Testis (tissue), 2 donors: ENCODE measurements at regions not wholly inside any gene's neighbourhood (a gene's known extent, or its start where the extent isn't known, plus 50 kb on each side); places are given as distances from the start of the nearest gene placed in this dataset.
"Not testable (repeated sequence)": the region's sequence is repeated elsewhere in the genome, so short reads cannot be mapped to it uniquely, and the experiment has no call there.

Experiments
- DNase-seq: peaks from one replicate; pipeline ENCODE4 v3.0.0-alpha.2; 2019
- H3K27ac ChIP-seq, 2 donors: fragments of 200-600 bp; sonication (generic); one replicate each; pipeline ENCODE4 v1.5.1; 2019
- H3K27me3 ChIP-seq: fragments of 200-600 bp; sonication (generic); one replicate; pipeline ENCODE4 v1.5.1; 2019
- H3K36me3 ChIP-seq: fragments of 200-600 bp; sonication (generic); one replicate; pipeline ENCODE4 v1.5.1; 2017; ENCODE audit warnings: low read depth; ENCODE audit errors: missing control alignments
- H3K4me1 ChIP-seq: fragments of 200-600 bp; sonication (generic); one replicate; pipeline ENCODE4 v1.5.1; 2019
- H3K4me3 ChIP-seq, 2 donors: fragments of 200-600 bp; sonication (generic); one replicate each; pipeline ENCODE4 v1.5.1; 2017 to 2019
- H3K9me3 ChIP-seq: fragments of 200-600 bp; sonication (generic); one replicate; pipeline ENCODE4 v1.5.1; 2017
- CTCF ChIP-seq, 3 experiments: fragments of 450-650 bp in 2 of 3; fragments of 200-600 bp in 1 of 3; sonication (generic) in 1 of 3; IDR thresholded peaks; one replicate each; pipeline ENCODE4 v1.5.1; 2016 to 2019; ENCODE audit warnings: antibody characterized with exemption in 3 of 3, mild to moderate bottlenecking in 2 of 3, moderate library complexity in 1 of 3
- POLR2A ChIP-seq: fragments of 450-650 bp; IDR thresholded peaks from one replicate; pipeline ENCODE4 v1.6.1; 2017; ENCODE audit warnings: antibody characterized with exemption, mild to moderate bottlenecking, moderate library complexity
- WGBS, 2 donors: methylation state at CpG; one replicate each; pipeline ENCODE4 v1.1.5; 2018; 5-methylcytosine and 5-hydroxymethylcytosine counted together
- intact Hi-C: fragments of 100-400 bp; cut with DNase I; formaldehyde crosslinking; loops from one replicate; pipeline ENCODE4 v1.15.1; 2023; ENCODE audit warnings: low total_unique reads

DNA sequence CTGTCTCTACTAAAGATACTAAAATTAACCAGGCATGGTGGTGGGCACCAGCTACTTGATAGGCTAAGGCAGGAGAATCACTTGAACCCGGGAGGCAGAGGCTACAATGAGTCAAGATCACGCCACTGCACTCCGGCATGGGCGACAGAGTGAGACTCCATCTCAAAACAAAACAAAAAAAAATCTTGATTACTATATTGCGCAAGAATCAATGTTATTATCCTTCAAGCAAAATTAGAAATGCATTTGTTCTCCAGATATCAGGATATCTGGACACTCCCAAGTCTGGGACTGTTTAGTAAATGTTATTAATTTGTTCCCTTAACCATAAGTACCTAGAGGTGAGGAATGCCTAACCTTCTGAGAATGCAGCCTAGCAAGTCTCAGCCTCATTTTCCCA is 992.2 kb upstream of the PCDH20 start:
- no peaks in the 10 kb centered on the region for H3K4me1 ChIP-seq
- 66 to 94% methylated on average over 5 of the region's 5 CpGs for WGBS, 2 donors
- intact Hi-C loops: no loop called here

DNA sequence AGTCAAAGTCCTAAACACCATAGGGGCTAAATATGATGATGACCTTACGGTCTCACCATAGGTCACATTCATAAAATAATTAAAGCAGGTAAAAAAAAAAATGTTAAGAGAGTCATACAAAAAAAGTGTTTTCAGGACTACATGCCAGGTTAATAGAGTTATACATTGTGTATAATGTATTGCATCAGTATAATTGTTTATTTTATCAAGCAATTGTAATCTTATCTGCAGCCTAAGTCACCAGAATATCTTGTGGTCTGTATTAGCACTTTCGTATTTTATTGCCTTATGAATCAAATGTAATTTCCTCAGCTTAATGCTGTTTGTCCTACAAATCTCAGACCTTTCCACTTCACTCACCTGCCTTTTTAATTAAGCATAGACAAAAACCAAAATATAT is 972.9 kb upstream of the PCDH20 start:
- 75 to 78% methylated on average over 2 of the region's 2 CpGs for WGBS, 2 donors
- DNase-seq: no peak
- TF ChIP-seq CTCF (IDR thresholded peaks at IDR 0.05) (no peak), POLR2A (no peak)
- no peaks in the 10 kb centered on the region for H3K27me3 ChIP-seq
- H3K4me1 ChIP-seq: no peaks in the 10 kb centered on the region
- no peaks in the 10 kb centered on the region for H3K36me3 ChIP-seq
- intact Hi-C loops: no loop called here
- no peak overlapping the region for H3K27ac ChIP-seq
- H3K9me3 ChIP-seq: no peaks in the 10 kb centered on the region
- H3K4me3 ChIP-seq: no peak overlapping the region

More for the DNA sequence above, 992.2 kb upstream of the PCDH20 start:
- no peak for DNase-seq
- H3K27ac ChIP-seq: no peak overlapping the region
- no peaks in the 10 kb centered on the region for H3K36me3 ChIP-seq
- no peak overlapping the region for H3K4me3 ChIP-seq
- no peaks in the 10 kb centered on the region for H3K27me3 ChIP-seq
- TF ChIP-seq CTCF (IDR thresholded peaks at IDR 0.05): no peak
- no peak for TF ChIP-seq POLR2A
- no peaks in the 10 kb centered on the region for H3K9me3 ChIP-seq

DNA sequence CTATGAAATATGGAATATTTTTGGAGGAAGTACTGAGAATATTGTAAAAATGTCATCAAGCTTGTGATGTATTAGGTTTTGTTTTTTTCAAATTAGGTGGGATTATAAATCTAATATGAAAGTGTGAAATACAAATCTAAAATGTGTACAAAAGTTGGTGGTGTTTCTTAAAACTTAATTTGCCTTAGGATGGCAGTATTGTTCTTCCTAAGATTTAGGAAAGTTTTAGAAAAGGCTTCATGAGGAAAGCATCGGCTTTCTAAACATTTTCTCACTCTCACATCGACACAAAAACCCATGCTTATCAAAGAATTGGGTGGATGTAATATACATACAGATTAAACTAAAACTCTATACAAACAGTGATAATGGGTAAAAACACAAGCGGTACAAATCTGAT is 972.0 kb upstream of the PCDH20 start:
- no peak overlapping the region for H3K27ac ChIP-seq
- no peaks in the 10 kb centered on the region for H3K9me3 ChIP-seq
- no peak for TF ChIP-seq POLR2A
- no peak for TF ChIP-seq CTCF (IDR thresholded peaks at IDR 0.05)
- no peak for DNase-seq
- intact Hi-C loops: no loop called here
- no peaks in the 10 kb centered on the region for H3K4me1 ChIP-seq
- 28 to 31% methylated on average over 3 of the region's 3 CpGs for WGBS, 2 donors
- H3K36me3 ChIP-seq: no peaks in the 10 kb centered on the region
- no peak overlapping the region for H3K4me3 ChIP-seq
- H3K27me3 ChIP-seq: no peaks in the 10 kb centered on the region

DNA sequence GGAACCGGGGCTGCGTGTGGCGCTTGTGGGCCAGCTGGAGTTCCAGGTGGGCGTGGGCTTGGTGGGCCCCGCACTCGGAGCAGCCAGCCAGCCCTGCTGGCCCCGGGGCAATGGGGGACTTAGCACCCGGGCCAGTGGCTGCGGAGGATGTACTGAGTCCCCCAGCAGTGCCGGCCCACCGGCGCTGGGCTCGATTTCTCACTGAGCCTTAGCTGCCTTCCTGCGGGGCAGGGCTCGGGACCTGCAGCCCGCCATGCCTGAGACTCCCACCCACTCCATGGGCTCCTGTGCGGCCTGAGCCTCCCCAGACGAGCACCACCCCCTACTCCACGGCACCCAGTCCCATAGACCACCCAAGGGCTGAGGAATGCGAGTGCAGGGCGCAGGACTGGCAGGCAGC is 963.6 kb upstream of the PCDH20 start:
- H3K9me3 ChIP-seq, H3K27ac ChIP-seq, DNase-seq, H3K4me3 ChIP-seq, H3K27me3 ChIP-seq, intact Hi-C loops, H3K36me3 ChIP-seq, H3K4me1 ChIP-seq: not testable (repeated sequence)
- WGBS, 2 donors: 37 to 64% methylated on average over 3 to 6 of the region's 21 CpGs

GRCh38 chr13:62377838-62378237 is 962.2 kb upstream of the PCDH20 start:
- intact Hi-C loops: no loop called here
- Histone ChIP-seq H3K27ac (no peak overlapping the region), H3K36me3 (no peaks in the 10 kb centered on the region), H3K27me3 (no peaks in the 10 kb centered on the region), H3K4me3 (no peak overlapping the region), H3K4me1 (no peaks in the 10 kb centered on the region), H3K9me3 (no peaks in the 10 kb centered on the region)
- DNase-seq: no peak
- TF ChIP-seq CTCF (IDR thresholded peaks at IDR 0.05) (no peak), POLR2A (no peak)
- 58 to 75% methylated on average over 1 of the region's 1 CpG for WGBS, 2 donors
